A172 (cell line): ENCODE measurements at regions not wholly inside any gene's neighbourhood (a gene's known extent, or its start where the extent isn't known, plus 50 kb on each side); places are given as distances from the start of the nearest gene placed in this dataset.
"Not testable (repeated sequence)": the region's sequence is repeated elsewhere in the genome, so short reads cannot be mapped to it uniquely, and the experiment has no call there.

ENCODE experiments used
- DNase-seq: peaks from one replicate; pipeline ENCODE4 v3.0.0-alpha.2; 2015; ENCODE audit warnings: low spot score

- DNase-seq = not testable (repeated sequence)
Observed at GRCh38 chr1:149360351-149360750, 114.5 kb upstream of the NBPF19 start.

GRCh38 chr1:149361310-149361709, 113.5 kb upstream of the NBPF19 start:
- DNase-seq = not testable (repeated sequence)

- DNase-seq = not testable (repeated sequence)
Observed at GRCh38 chr1:149364188-149364981, 110.5 kb upstream of the NBPF19 start.

- not testable (repeated sequence) for DNase-seq
Observed at GRCh38 chr1:149366402-149366801, 108.4 kb upstream of the NBPF19 start.

DNA sequence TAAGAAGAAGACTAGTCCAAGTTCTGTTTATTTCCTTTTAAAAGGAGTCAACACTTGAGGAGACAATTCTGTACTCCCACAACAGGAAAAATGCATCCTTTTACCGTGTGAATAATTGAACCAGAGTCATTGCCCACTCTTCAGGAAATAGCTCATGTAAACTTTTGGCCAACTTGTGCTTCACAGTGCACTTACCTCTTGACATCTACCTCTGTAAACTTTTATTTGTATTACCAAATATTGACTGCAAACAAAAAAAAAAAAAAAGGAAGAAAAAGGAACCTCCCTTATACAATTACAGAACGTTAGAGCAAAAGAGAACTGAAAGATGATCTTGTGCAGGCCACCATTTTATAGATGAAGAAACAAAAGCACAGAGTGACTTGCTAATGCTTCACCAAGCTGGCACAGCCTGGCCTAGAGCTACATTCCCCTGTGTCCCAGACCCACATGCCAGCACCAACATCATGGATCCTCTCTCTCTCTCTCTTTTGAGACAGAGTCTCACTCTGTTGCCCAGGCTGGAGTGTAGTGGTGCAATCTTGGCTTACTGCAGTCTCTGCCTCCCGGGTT, 107.3 kb upstream of the NBPF19 start:
- DNase-seq = not testable (repeated sequence)

GRCh38 chr1:149368337-149368736, 106.5 kb upstream of the NBPF19 start:
- DNase-seq = not testable (repeated sequence)

DNA sequence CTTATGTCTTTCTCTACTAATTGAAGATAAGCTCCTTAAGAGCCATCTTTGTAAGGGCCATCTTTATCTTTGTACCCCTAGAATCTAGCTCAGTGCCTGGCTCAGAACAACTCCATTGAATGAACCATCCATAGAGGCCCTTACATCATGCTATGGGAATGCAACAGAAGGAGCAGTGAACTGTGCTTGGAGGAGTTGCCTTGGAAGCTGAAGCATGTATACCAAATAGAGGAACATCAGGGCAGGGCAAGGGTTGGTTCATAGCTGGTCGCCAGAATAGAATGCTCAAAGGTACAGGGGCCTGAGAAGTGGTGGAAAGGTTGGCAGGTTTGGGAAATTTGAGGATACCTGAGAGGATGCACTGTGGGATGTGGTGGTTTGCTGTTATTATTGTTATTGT, 105.8 kb upstream of the NBPF19 start:
- not testable (repeated sequence) for DNase-seq

GRCh38 chr1:149371955-149372354, 102.9 kb upstream of the NBPF19 start:
- not testable (repeated sequence) for DNase-seq

DNA sequence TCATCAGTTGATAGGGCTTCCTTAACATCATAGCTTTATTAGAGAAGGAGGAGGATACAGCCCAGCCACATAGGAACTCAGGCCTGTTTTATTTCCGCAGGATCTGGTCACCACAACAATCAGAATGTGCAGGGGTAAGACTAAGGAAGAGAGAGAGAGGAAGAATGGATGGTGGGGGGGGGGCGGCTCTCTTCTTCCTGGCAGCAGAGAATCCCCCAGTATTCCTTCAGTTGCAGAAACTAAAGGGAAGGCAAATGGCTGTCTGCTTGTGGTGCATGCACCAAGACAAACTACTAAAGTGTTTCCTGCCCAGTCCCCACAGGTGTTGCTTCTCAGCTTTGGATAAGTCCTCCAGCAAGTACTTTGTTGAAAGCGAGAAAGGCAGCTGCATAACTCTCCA, 96.4 kb upstream of the NBPF19 start:
- peak; percentile 0 for DNase-seq

- DNase-seq = peak; percentile 69
Observed at GRCh38 chr1:149390173-149390926, 84.5 kb upstream of the NBPF19 start.

DNA sequence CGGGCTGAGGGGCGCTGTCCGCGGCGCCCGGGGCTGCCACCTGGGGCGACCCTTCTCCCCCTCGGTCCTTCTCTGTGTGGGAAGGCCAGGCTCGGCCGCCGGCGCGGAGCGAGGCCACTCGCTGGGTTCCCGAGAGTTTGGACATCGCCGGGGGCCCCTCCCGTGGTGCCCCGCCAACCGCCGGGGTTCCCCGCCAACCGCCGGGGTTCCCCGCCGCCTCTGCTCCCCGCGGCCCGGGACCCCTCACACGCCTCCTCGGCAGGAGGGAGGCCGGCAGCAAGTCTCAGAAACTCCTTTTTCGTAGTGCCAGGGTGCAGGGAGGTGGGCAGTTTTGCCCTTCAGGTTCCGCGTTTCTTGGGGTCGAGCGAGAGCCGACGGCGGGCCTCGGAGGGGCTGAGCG, 83.9 kb upstream of the NBPF19 start:
- not testable (repeated sequence) for DNase-seq

GRCh38 chr1:149395802-149396201, 79.0 kb upstream of the NBPF19 start:
- not testable (repeated sequence) for DNase-seq

DNA sequence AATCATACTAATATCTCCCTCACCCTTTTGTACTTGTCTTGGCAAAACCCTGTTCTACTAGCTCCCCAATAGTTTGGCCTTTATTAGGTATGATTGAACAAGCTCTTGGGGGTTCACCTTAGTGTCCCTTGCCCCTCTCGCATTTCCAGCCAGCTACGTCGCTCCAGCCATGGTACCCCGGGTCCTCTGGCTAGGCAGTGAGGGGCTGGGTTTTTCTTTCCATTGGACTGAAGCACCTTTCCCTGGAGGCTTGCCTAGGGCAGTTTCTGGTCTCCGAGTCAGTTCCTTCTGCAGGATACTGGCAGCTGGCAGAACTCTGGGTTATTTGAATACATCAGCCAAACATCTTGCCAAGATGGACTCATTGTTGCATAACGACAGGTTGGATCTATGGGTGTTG, 76.3 kb upstream of the NBPF19 start:
- DNase-seq = not testable (repeated sequence)

DNA sequence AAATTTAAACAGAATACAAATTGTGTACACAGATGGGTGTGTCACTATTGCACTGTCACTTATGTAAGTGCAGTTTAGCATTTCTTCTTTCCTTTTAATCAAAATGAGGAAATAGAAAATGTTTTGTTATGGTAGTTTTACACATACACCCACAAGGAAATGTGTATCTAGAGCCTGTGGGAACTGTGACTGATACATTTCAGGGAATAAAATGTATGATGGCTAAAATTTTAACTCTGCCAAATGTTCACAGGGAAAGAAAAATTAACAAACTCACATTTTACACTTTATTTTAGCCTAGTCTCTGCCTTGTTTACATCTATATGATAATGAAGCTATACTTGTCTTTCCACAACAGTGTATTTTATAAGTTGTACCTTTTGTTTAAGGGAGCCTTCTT, 66.4 kb upstream of the NBPF19 start:
- not testable (repeated sequence) for DNase-seq

DNA sequence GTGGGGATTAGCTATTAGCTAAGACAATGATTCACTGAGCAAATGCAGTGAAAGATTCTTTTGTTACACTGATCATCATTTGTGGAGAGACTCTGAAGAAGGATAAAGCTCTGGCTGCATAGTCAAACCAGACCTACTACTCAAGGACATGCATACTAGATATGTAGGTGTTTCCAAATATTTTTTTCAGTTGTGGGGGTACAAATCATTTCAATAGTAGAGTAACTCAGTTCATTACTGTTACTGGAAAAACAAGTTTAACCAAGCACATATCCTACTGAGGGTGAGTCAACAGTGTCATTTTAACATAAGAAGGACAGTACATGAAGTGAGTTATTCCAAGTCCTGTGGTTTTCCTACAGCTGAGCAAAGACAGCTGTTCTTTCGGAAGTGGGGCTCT, 59.5 kb upstream of the NBPF19 start:
- not testable (repeated sequence) for DNase-seq

GRCh38 chr1:149418782-149419181, 56.1 kb upstream of the NBPF19 start:
- not testable (repeated sequence) for DNase-seq

DNA sequence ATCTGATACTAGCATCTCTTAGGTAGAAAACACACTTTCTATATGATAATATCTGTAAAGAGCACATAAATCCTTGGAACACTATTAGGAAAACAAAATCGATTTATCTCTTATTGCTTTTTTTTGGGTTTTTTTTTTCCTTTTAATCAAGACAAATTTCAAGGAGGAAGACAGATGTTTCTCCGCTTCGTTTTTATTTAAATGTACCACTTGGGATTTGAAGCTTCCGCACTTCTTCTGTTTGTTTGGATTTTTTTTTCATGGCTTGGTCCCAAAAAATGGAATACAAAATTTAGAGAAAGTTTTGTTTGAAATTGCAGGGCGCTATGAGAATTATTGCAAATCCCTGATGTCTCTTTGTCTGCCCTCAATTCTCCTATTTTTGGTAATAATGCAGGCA, 51.7 kb upstream of the NBPF19 start:
- DNase-seq = not testable (repeated sequence)
